ENCODE measurements at regions not wholly inside any gene's neighbourhood (a gene's known extent, or its start where the extent isn't known, plus 50 kb on each side); places are given as distances from the start of the nearest gene placed in this dataset.

- peak; percentile 45 for DNase-seq (ENCODE audit: low read depth)
- no peak overlapping the region for H3K4me3 ChIP-seq (ENCODE audit: low read length)
- no peak for TF ChIP-seq CTCF (IDR thresholded peaks at IDR 0.05; ENCODE audit: insufficient read depth, low read depth, low read length, missing control alignments)
Measured at GRCh38 chr9:85344901-85345300, 396.9 kb downstream of the AGTPBP1 start.

- DNase-seq (ENCODE audit: low read depth): no peak
- no peak overlapping the region for H3K4me3 ChIP-seq (ENCODE audit: low read length)
- no peak for TF ChIP-seq CTCF (IDR thresholded peaks at IDR 0.05; ENCODE audit: insufficient read depth, low read depth, low read length, missing control alignments)
Measured at GRCh38 chr9:85339338-85339737, 402.4 kb downstream of the AGTPBP1 start.

GRCh38 chr9:85334228-85334627 lies 407.5 kb downstream of the AGTPBP1 start:
- no peak for DNase-seq (ENCODE audit: low read depth)
- no peak overlapping the region for H3K4me3 ChIP-seq (ENCODE audit: low read length)
- no peak for TF ChIP-seq CTCF (IDR thresholded peaks at IDR 0.05; ENCODE audit: insufficient read depth, low read depth, low read length, missing control alignments)

- no peak overlapping the region for H3K4me3 ChIP-seq (ENCODE audit: low read length)
- TF ChIP-seq CTCF (IDR thresholded peaks at IDR 0.05; ENCODE audit: insufficient read depth, low read depth, low read length, missing control alignments): no peak
- no peak for DNase-seq (ENCODE audit: low read depth)
Measured at GRCh38 chr9:85332487-85332886, 409.3 kb downstream of the AGTPBP1 start.

GRCh38 chr9:85331626-85332025 lies 410.1 kb downstream of the AGTPBP1 start:
- no peak for TF ChIP-seq CTCF (IDR thresholded peaks at IDR 0.05; ENCODE audit: insufficient read depth, low read depth, low read length, missing control alignments)
- H3K4me3 ChIP-seq (ENCODE audit: low read length): no peak overlapping the region

GRCh38 chr9:85322592-85322991 lies 419.2 kb downstream of the AGTPBP1 start:
- no peak for TF ChIP-seq CTCF (IDR thresholded peaks at IDR 0.05; ENCODE audit: insufficient read depth, low read depth, low read length, missing control alignments)
- no peak for DNase-seq (ENCODE audit: low read depth)
- H3K4me3 ChIP-seq (ENCODE audit: low read length): no peak overlapping the region

More at GRCh38 chr9:85331626-85332025, 410.1 kb downstream of the AGTPBP1 start:
- no peak for DNase-seq (ENCODE audit: low read depth)

- TF ChIP-seq CTCF (IDR thresholded peaks at IDR 0.05; ENCODE audit: insufficient read depth, low read depth, low read length, missing control alignments): no peak
- peak; percentile 54 for DNase-seq (ENCODE audit: low read depth)
- no peak overlapping the region for H3K4me3 ChIP-seq (ENCODE audit: low read length)
Measured at GRCh38 chr9:85321561-85321960, 420.2 kb downstream of the AGTPBP1 start.

Measured in epithelial cell of esophagus (primary cell).